Limb (tissue), 2 donors: ENCODE measurements at regions not wholly inside any gene's neighbourhood (a gene's known extent, or its start where the extent isn't known, plus 50 kb on each side); places are given as distances from the start of the nearest gene placed in this dataset.
"Not testable (repeated sequence)": the region's sequence is repeated elsewhere in the genome, so short reads cannot be mapped to it uniquely, and the experiment has no call there.

Experiments used
- DNase-seq, 2 donors: peaks; one replicate each; pipeline ENCODE4 v3.0.0-alpha.2; 2016; ENCODE audit errors: extremely low spot score in 2 of 2

GRCh38 chr2:123696799-123697410, 328.2 kb upstream of the CNTNAP5 start:
- no peak for DNase-seq

- no peak for DNase-seq
These were observed 309.6 kb upstream of the CNTNAP5 start for GRCh38 chr2:123715467-123715982.

GRCh38 chr2:123717636-123718334, 307.3 kb upstream of the CNTNAP5 start:
- DNase-seq: peak in 1 of 2 donors; percentile 30

GRCh38 chr2:123720760-123721159, 304.3 kb upstream of the CNTNAP5 start:
- no peak for DNase-seq

- no peak for DNase-seq
These were observed 301.4 kb upstream of the CNTNAP5 start for GRCh38 chr2:123723706-123724105.

GRCh38 chr2:123732563-123732962, 292.5 kb upstream of the CNTNAP5 start:
- DNase-seq: no peak

GRCh38 chr2:123737371-123737770, 287.7 kb upstream of the CNTNAP5 start:
- no peak for DNase-seq

GRCh38 chr2:123738643-123739042, 286.4 kb upstream of the CNTNAP5 start:
- DNase-seq: no peak

GRCh38 chr2:123746006-123746405, 279.1 kb upstream of the CNTNAP5 start:
- DNase-seq: no peak

- no peak for DNase-seq
These were observed 277.8 kb upstream of the CNTNAP5 start for GRCh38 chr2:123747326-123747725.

GRCh38 chr2:123762221-123762620, 262.9 kb upstream of the CNTNAP5 start:
- DNase-seq: no peak

GRCh38 chr2:123768233-123768632, 256.9 kb upstream of the CNTNAP5 start:
- DNase-seq: no peak

GRCh38 chr2:123769001-123769400, 256.1 kb upstream of the CNTNAP5 start:
- DNase-seq: no peak

- DNase-seq: no peak
These were observed 253.9 kb upstream of the CNTNAP5 start for GRCh38 chr2:123770996-123771720.

- no peak for DNase-seq
These were observed 253.0 kb upstream of the CNTNAP5 start for GRCh38 chr2:123771928-123772632.

- DNase-seq: no peak
These were observed 248.0 kb upstream of the CNTNAP5 start for GRCh38 chr2:123777116-123777515.

GRCh38 chr2:123783164-123783563, 241.9 kb upstream of the CNTNAP5 start:
- DNase-seq: no peak

GRCh38 chr2:123785332-123785731, 239.8 kb upstream of the CNTNAP5 start:
- DNase-seq: no peak

- DNase-seq: no peak
These were observed 233.9 kb upstream of the CNTNAP5 start for GRCh38 chr2:123791207-123791606.

- DNase-seq: no peak
These were observed 233.4 kb upstream of the CNTNAP5 start for GRCh38 chr2:123791684-123792083.

GRCh38 chr2:123804126-123804525, 221.0 kb upstream of the CNTNAP5 start:
- DNase-seq: not testable (repeated sequence)

- not testable (repeated sequence) for DNase-seq
These were observed 219.3 kb upstream of the CNTNAP5 start for GRCh38 chr2:123805746-123806145.
